HEK293T (cell line): ENCODE measurements at regions not wholly inside any gene's neighbourhood (a gene's known extent, or its start where the extent isn't known, plus 50 kb on each side); places are given as distances from the start of the nearest gene placed in this dataset.

Experiments used
- CTCF ChIA-PET: fragments of 350-600 bp; formaldehyde crosslinking; extraction: SDS; loops from one replicate; lab custom pipeline; 2021; ENCODE audit warnings: antibody characterized with exemption, inconsistent platforms; lab: Yijun Ruan, JAX
- POLR2A ChIA-PET: fragments of 350-600 bp; formaldehyde crosslinking; extraction: SDS; loops from one replicate; lab custom pipeline; 2020; ENCODE audit warnings: antibody characterized with exemption, inconsistent platforms; lab: Yijun Ruan, JAX
- DNase-seq: peaks from one replicate; pipeline ENCODE4 v3.0.0; 2012; ENCODE audit warnings: mixed read lengths; ENCODE audit errors: extremely low spot score
- ARNT ChIP-seq: fragments of 450-650 bp; IDR thresholded peaks from 2 replicates; pipeline ENCODE4 v1.6.1; 2017; ENCODE audit warnings: mild to moderate bottlenecking
- BHLHE40 ChIP-seq: fragments of 450-650 bp; IDR thresholded peaks from 2 replicates; pipeline ENCODE4 v1.6.1; 2016; ENCODE audit warnings: mild to moderate bottlenecking, moderate library complexity, borderline replicate concordance
- CTBP1 ChIP-seq: fragments of 450-650 bp; IDR thresholded peaks from 2 replicates; pipeline ENCODE4 v1.6.1; 2016; ENCODE audit warnings: borderline replicate concordance
- ELF4 ChIP-seq: fragments of 450-650 bp; IDR thresholded peaks from 2 replicates; pipeline ENCODE4 v1.6.1; 2017; ENCODE audit warnings: antibody characterized with exemption
- FOXA1 ChIP-seq: fragments of 450-650 bp; IDR thresholded peaks from 2 replicates; pipeline ENCODE4 v1.6.1; 2016; ENCODE audit warnings: mild to moderate bottlenecking
- FOXK2 ChIP-seq: fragments of 450-650 bp; IDR thresholded peaks from 2 replicates; pipeline ENCODE4 v1.6.1; 2016; ENCODE audit warnings: mild to moderate bottlenecking
- FOXM1 ChIP-seq: fragments of 450-650 bp; IDR thresholded peaks from 2 replicates; pipeline ENCODE4 v1.6.1; 2017; ENCODE audit warnings: mild to moderate bottlenecking, borderline replicate concordance
- HDGF ChIP-seq: fragments of 450-650 bp; IDR thresholded peaks from 2 replicates; pipeline ENCODE4 v1.6.1; 2017; ENCODE audit warnings: antibody characterized with exemption, borderline replicate concordance
- L3MBTL2 ChIP-seq: fragments of 450-650 bp; conservative IDR thresholded peaks from 2 replicates; pipeline ENCODE4 v1.6.1; 2016; ENCODE audit warnings: mild to moderate bottlenecking
- LEF1 ChIP-seq: fragments of 450-650 bp; IDR thresholded peaks from 2 replicates; pipeline ENCODE4 v1.6.1; 2017; ENCODE audit warnings: mild to moderate bottlenecking, borderline replicate concordance
- NFRKB ChIP-seq: fragments of 450-650 bp; IDR thresholded peaks from 2 replicates; pipeline ENCODE4 v1.6.1; 2016; ENCODE audit warnings: mild to moderate bottlenecking, moderate library complexity
- SP1 ChIP-seq: fragments of 450-650 bp; IDR thresholded peaks from 2 replicates; pipeline ENCODE4 v1.6.1; 2017
- SUZ12 ChIP-seq: fragments of 450-650 bp; IDR thresholded peaks from 2 replicates; pipeline ENCODE4 v1.6.1; 2016; ENCODE audit warnings: mild to moderate bottlenecking
- TARDBP ChIP-seq: fragments of 450-650 bp; IDR thresholded peaks from 2 replicates; pipeline ENCODE4 v1.6.1; 2016
- ZNF384 ChIP-seq: fragments of 450-650 bp; IDR thresholded peaks from 2 replicates; pipeline ENCODE4 v1.6.1; 2016
- TF ChIP-seq, protein P1 (sequence below): fragments of 450-650 bp; IDR thresholded peaks from 2 replicates; pipeline ENCODE4 v1.6.1; 2016

DNA sequence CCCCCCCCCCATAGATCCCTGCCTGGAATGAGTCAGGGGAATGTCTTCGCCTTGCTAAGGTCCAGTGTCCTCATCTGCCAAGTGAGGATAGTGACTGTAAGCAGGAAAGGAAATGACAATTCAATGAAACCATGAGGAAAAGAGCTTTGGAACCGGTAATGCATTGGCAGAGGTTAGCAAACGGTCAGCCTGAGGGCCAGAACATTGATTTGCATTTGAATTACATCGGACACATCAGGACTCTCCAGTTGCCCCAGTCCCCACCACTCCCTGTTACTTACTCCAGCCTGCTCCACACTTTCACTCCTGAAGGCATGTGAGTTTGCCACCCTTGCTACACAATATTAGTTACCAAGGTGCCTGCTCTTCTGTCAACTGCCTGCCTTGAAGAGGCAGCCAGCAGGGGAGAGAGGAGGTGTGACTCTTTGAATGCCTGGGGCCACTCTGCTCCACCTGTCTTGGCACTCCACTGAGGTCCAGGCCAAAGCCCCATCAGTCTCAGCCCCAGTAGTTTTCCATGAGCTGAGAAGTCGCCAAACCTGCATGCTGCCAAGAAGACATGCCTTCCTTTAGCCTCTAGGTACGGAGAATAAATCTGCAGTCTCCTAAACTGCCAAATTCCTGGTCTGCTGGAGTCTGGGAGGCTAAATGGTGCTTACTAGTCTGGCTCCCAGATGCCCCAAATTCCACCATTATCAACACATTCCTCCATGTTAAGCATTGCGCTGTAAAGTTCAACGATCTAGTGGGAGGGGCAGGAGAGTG is 191.7 kb upstream of the TLE3 start:
- DNase-seq, result no peak
- TF ChIP-seq CTBP1 (no peak), BHLHE40 (no peak), FOXA1 (no peak), ARNT (no peak), FOXM1 (no peak), HDGF (no peak), LEF1 (no peak), FOXK2 (no peak), ZNF384 (no peak), TARDBP (no peak), L3MBTL2 (no peak), ELF4 (no peak), NFRKB (no peak), SUZ12 (no peak), SP1 (no peak)
- TF ChIP-seq, protein P1, sequence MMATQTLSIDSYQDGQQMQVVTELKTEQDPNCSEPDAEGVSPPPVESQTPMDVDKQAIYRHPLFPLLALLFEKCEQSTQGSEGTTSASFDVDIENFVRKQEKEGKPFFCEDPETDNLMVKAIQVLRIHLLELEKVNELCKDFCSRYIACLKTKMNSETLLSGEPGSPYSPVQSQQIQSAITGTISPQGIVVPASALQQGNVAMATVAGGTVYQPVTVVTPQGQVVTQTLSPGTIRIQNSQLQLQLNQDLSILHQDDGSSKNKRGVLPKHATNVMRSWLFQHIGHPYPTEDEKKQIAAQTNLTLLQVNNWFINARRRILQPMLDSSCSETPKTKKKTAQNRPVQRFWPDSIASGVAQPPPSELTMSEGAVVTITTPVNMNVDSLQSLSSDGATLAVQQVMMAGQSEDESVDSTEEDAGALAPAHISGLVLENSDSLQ, result no peak
- ChIA-PET CTCF (no interaction called here), POLR2A (no interaction called here)

DNA sequence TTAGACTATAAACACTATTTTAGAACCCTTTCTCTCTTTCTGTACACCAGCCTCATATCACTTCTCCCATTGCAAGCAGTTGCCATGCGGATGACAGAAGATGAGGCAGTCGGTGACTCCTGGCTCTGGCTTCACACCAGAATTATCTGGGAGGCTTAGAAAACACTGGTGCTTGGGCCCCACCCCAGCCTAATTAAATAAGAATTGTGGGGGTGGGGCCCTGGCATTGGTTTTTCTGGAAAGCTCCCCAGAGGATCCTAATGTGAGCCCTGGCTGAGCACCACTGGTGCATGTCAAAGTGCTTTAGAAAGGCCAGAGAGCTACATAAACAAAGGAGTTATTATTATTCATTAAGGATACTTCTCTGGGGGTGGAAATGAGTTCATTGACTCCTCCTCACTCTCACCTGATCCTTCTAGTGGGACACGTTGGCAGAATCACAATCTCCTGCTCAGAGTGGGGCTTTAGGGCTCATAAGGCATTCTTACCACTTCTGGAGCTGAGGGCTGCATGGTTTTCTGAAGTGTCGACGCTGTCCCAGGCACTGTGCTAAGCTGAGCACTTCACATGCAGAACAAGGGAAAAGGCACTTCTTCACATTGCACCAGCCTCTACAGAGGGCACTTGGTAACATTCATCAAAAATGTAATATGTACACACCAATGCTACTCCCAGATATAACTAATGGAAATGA is 188.5 kb upstream of the TLE3 start:
- no peak for DNase-seq
- CTCF ChIA-PET, result no interaction called here
- POLR2A ChIA-PET, result interaction anchor here (1.0 to 1.2 kb wide), 2 partner anchors 13 to 186 kb away, joined by 3 read pairs; no protein-coding TSS in a partner anchor
- TF ChIP-seq LEF1, result no peak
- no peak for TF ChIP-seq ARNT
- TF ChIP-seq ELF4, result no peak
- TF ChIP-seq SUZ12, result no peak
- no peak for TF ChIP-seq ZNF384
- TF ChIP-seq FOXK2, result no peak
- TF ChIP-seq L3MBTL2, result no peak
- TF ChIP-seq NFRKB, result no peak
- TF ChIP-seq, protein P1, result no peak
- no peak for TF ChIP-seq TARDBP
- no peak for TF ChIP-seq BHLHE40
- no peak for TF ChIP-seq FOXM1
- no peak for TF ChIP-seq HDGF
- no peak for TF ChIP-seq SP1
- no peak for TF ChIP-seq CTBP1
- TF ChIP-seq FOXA1, result no peak

DNA sequence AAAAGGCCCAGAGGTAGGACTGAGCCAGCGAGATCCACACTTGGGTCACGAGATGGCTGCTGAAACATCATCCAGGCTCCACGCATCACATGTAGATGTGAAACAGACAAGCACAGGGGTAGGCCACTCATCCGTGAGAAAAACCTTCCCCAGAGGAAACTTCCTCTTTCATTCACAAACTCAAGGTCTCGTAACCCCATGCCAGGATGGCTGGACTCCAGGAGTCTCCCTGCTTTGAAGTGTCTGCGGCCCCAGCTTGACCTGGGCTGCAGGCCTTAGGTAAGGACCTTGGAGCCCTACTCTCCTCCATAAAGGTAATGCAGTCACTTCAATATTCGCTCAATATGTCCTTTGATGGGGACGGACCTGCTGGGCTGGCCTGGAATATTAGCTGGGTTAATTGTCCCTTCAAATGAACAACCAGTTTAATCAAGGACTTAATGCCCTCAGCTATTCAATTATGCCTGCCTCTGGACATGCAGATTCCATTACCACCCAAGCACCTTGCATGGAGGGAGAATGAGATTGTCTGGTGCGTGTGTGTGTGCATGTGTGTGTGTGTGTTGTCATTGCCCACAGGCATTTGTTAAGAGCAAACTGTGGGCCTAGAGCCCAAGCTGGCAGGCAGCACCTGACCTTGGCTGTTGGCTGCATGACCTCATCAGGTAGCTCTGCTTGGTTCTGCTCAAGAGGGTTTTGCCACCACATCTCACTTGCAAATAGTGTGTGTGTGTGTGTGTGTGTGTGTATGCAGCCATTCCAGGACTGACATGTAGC is 186.9 kb upstream of the TLE3 start:
- DNase-seq, result no peak

DNA sequence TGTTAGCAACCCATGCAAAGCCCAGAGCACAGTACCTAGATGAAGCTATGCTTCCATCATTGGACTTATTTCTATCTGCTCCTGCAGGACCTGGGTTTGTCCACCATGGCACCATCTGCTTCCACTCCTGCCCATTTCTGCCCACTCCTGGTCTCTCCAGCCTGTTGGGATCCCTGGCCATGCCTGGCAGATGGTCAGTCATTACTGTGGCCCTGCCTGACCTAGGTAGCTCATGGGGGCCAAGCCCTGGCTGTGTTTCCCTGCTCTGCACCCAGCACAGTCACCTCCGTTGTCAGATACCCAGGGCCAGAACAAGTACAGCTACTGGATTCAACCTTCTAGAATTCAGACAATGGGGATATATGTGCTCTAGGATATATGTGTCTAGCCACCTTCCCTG is 185.8 kb upstream of the TLE3 start:
- TF ChIP-seq L3MBTL2, result no peak
- DNase-seq, result no peak
- ChIA-PET POLR2A (no interaction called here), CTCF (interaction anchor here (0.7 kb wide), 1 partner anchor 10 kb away, joined by 3 read pairs; no protein-coding TSS in a partner anchor)

More for the DNA sequence above, 186.9 kb upstream of the TLE3 start:
- ChIA-PET POLR2A (interaction anchor here (1.4 kb wide), 1 partner anchor 14 kb away, joined by 4 read pairs; no protein-coding TSS in a partner anchor), CTCF (no interaction called here)
- TF ChIP-seq ARNT (no peak), TARDBP (no peak), HDGF (no peak), NFRKB (no peak), LEF1 (no peak), BHLHE40 (no peak), FOXM1 (no peak), ZNF384 (no peak), L3MBTL2 (no peak), SUZ12 (no peak), ELF4 (no peak), SP1 (no peak), FOXK2 (no peak), CTBP1 (no peak)
- TF ChIP-seq, protein P1, result no peak

DNA sequence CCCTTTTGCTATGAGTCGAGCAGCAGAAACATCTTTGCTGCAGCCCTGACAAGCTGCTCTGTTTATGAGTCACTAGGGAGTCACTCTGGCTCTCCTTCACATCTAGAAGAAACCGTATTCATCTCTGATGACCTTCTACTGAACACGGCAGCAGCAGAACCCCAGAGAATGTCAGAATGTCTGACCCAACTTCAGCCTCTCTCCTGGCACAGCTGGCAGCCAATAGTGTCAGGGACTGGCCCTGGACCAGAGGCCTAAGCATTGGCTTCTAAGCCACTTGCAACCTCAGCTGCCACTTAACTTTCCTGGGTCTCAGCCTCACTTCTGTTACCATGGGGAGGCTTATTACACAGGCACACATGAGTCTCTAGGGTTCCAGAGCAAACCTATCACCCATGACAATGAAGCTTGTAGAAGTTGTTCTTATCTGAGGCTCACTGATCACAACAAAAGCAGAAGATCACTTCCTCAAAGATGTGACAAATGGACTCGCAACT is 184.1 kb upstream of the TLE3 start:
- ChIA-PET CTCF (no interaction called here), POLR2A (no interaction called here)
- DNase-seq, result no peak
- TF ChIP-seq ZNF384, result no peak
- TF ChIP-seq LEF1, result no peak
- TF ChIP-seq FOXA1, result no peak

DNA sequence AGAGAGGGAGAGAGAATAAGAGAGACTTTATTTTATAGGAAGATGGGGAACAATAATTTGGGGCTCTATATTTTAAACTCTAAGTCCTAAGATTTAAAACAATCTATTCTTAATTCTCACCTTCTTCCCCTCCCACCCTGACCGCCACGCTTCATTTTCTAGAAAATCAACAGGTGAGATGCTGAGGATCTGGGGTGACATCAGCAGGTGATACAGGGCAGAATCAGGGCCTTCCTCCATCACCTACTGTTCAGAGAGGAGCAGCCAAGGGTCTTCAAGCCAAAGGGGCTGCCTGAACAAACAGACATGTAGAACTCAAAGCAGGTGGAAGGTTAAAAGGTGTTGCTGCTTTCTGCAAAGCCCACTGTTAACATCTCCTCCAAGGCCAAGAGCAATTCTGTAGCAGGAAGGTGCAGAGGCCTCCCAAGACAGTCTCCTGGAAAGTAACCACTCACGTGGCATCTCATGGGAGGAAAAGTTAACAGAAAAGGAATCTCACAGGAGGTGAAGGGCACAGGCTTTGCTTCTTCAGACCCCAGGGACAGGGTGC is 183.6 kb upstream of the TLE3 start:
- TF ChIP-seq, protein P1, result no peak
- no peak for TF ChIP-seq ELF4
- no peak for TF ChIP-seq SP1
- TF ChIP-seq FOXK2, result no peak
- TF ChIP-seq ARNT, result no peak
- no peak for TF ChIP-seq NFRKB
- TF ChIP-seq SUZ12, result no peak
- no peak for TF ChIP-seq HDGF
- no peak for TF ChIP-seq LEF1
- no peak for TF ChIP-seq CTBP1
- no peak for TF ChIP-seq FOXA1
- TF ChIP-seq ZNF384, result no peak
- no peak for TF ChIP-seq TARDBP
- no peak for TF ChIP-seq FOXM1
- no peak for TF ChIP-seq L3MBTL2
- no peak for TF ChIP-seq BHLHE40
- no peak for DNase-seq
- ChIA-PET POLR2A (no interaction called here), CTCF (no interaction called here)
